ENCODE measurements at regions not wholly inside any gene's neighbourhood (a gene's known extent, or its start where the extent isn't known, plus 50 kb on each side); places are given as distances from the start of the nearest gene placed in this dataset.

GRCh38 chr14:100470523-100470897, 116.7 kb downstream of the BEGAIN start:
- 89 to 94% methylated on average over 1 to 2 of the region's 2 CpGs for WGBS, 2 experiments (ENCODE audit: insufficient coverage in 2 of 2)
- Histone ChIP-seq H3K4me1 (ENCODE audit: control insufficient read depth, insufficient read depth, low read length, poor library complexity, severe bottlenecking) (no peaks in the 10 kb centered on the region), H3K4me3 (ENCODE audit: extremely low read depth, insufficient read depth, low read length, poor library complexity, severe bottlenecking) (no peak overlapping the region), H3K36me3 (ENCODE audit: control insufficient read depth, insufficient read depth, low read length) (no peaks in the 10 kb centered on the region), H3K27ac (ENCODE audit: low read depth, low read length, severe bottlenecking) (no peak overlapping the region), H3K9me3 (ENCODE audit: control insufficient read depth, low read length) (no peaks in the 10 kb centered on the region)

DNA sequence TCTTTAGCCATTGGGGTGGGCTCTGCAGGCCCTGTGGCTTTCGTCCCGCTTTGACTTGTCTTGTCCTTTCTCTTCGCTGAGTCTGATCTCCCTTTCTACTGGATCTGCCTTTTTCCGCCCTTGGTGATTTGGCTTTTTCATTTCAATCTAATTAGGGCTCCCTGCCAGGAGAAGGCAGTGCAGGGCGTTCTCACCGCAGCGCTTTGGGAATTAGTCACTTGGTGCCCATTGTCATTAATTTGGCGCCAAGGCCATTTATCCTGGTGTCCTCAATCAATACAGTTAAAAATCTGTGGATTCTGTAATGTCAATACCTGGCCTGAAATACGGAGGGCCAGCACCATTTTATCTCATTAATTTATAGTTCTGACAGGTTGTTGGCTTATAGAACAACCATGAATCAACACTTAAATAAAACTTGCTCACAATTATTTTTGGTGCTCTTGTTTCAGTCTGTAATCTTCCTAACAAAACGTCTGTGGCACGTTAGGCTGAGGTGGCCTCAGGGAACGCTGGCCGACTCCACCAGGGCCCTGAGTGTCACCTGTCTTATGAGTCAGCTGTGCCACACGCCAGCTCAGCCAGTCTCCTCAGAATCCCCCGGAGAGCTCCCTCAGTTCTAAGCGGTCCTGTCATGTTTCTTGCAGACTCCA, 115.7 kb downstream of the BEGAIN start:
- H3K4me1 ChIP-seq (ENCODE audit: control insufficient read depth, insufficient read depth, low read length, poor library complexity, severe bottlenecking), result peaks cover 5% of the 10 kb centered on the region
- no peak overlapping the region for H3K4me3 ChIP-seq (ENCODE audit: extremely low read depth, insufficient read depth, low read length, poor library complexity, severe bottlenecking)
- 86 to 87% methylated on average over 15 to 16 of the region's 16 CpGs for WGBS, 2 experiments (ENCODE audit: insufficient coverage in 2 of 2)
- H3K9me3 ChIP-seq (ENCODE audit: control insufficient read depth, low read length), result no peaks in the 10 kb centered on the region
- no peaks in the 10 kb centered on the region for H3K36me3 ChIP-seq (ENCODE audit: control insufficient read depth, insufficient read depth, low read length)
- no peak overlapping the region for H3K27ac ChIP-seq (ENCODE audit: low read depth, low read length, severe bottlenecking)

GRCh38 chr14:100472094-100472455, 115.1 kb downstream of the BEGAIN start:
- H3K4me1 ChIP-seq (ENCODE audit: control insufficient read depth, insufficient read depth, low read length, poor library complexity, severe bottlenecking), result peaks cover 7% of the 10 kb centered on the region
- no peak overlapping the region for H3K4me3 ChIP-seq (ENCODE audit: extremely low read depth, insufficient read depth, low read length, poor library complexity, severe bottlenecking)
- no peaks in the 10 kb centered on the region for H3K9me3 ChIP-seq (ENCODE audit: control insufficient read depth, low read length)
- WGBS, 2 experiments (ENCODE audit: insufficient coverage in 2 of 2), result 90 to 91% methylated on average over 4 to 6 of the region's 7 CpGs
- no peaks in the 10 kb centered on the region for H3K36me3 ChIP-seq (ENCODE audit: control insufficient read depth, insufficient read depth, low read length)
- H3K27ac ChIP-seq (ENCODE audit: low read depth, low read length, severe bottlenecking), result no peak overlapping the region

- Histone ChIP-seq H3K9me3 (ENCODE audit: control insufficient read depth, low read length) (no peaks in the 10 kb centered on the region), H3K27ac (ENCODE audit: low read depth, low read length, severe bottlenecking) (no peak overlapping the region), H3K4me3 (ENCODE audit: extremely low read depth, insufficient read depth, low read length, poor library complexity, severe bottlenecking) (no peak overlapping the region), H3K4me1 (ENCODE audit: control insufficient read depth, insufficient read depth, low read length, poor library complexity, severe bottlenecking) (peaks cover 7% of the 10 kb centered on the region), H3K36me3 (ENCODE audit: control insufficient read depth, insufficient read depth, low read length) (no peaks in the 10 kb centered on the region)
- 92 to 96% methylated on average over 4 to 7 of the region's 7 CpGs for WGBS, 2 experiments (ENCODE audit: insufficient coverage in 2 of 2)
Measured at GRCh38 chr14:100472491-100472890, 114.7 kb downstream of the BEGAIN start.

GRCh38 chr14:100473249-100473648, 114.0 kb downstream of the BEGAIN start:
- 92 to 94% methylated on average over 2 to 3 of the region's 3 CpGs for WGBS, 2 experiments (ENCODE audit: insufficient coverage in 2 of 2)
- H3K4me3 ChIP-seq (ENCODE audit: extremely low read depth, insufficient read depth, low read length, poor library complexity, severe bottlenecking), result no peak overlapping the region

DNA sequence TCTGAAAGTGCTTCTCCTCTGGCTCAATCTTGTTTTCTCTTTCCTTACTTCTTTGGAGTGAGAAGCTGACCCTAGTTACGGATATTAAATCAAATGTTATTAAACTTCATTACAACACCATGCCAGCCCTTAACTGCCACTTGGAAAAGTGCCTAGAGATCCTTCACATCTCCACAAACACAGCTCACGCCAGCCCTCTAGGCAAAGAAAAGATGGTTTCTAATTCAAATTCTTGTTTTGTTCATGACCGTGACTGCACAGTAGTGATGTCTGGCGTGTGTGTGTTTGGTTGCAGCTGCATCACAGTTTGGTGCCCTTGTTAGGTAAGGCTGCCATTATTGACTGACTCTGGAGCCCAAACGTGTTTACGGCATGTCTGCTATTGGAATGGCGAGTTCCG, 113.0 kb downstream of the BEGAIN start:
- no peaks in the 10 kb centered on the region for H3K9me3 ChIP-seq (ENCODE audit: control insufficient read depth, low read length)
- H3K4me3 ChIP-seq (ENCODE audit: extremely low read depth, insufficient read depth, low read length, poor library complexity, severe bottlenecking), result no peak overlapping the region
- H3K4me1 ChIP-seq (ENCODE audit: control insufficient read depth, insufficient read depth, low read length, poor library complexity, severe bottlenecking), result peaks cover 7% of the 10 kb centered on the region
- H3K27ac ChIP-seq (ENCODE audit: low read depth, low read length, severe bottlenecking), result no peak overlapping the region
- 93 to 100% methylated on average over 4 to 7 of the region's 8 CpGs for WGBS, 2 experiments (ENCODE audit: insufficient coverage in 2 of 2)
- H3K36me3 ChIP-seq (ENCODE audit: control insufficient read depth, insufficient read depth, low read length), result no peaks in the 10 kb centered on the region

More at GRCh38 chr14:100473249-100473648, 114.0 kb downstream of the BEGAIN start:
- Histone ChIP-seq H3K27ac (ENCODE audit: low read depth, low read length, severe bottlenecking) (no peak overlapping the region), H3K36me3 (ENCODE audit: control insufficient read depth, insufficient read depth, low read length) (no peaks in the 10 kb centered on the region), H3K9me3 (ENCODE audit: control insufficient read depth, low read length) (no peaks in the 10 kb centered on the region), H3K4me1 (ENCODE audit: control insufficient read depth, insufficient read depth, low read length, poor library complexity, severe bottlenecking) (peaks cover 7% of the 10 kb centered on the region)

- WGBS, 2 experiments (ENCODE audit: insufficient coverage in 2 of 2), result 91 to 92% methylated on average over 4 to 5 of the region's 7 CpGs
- Histone ChIP-seq H3K27ac (ENCODE audit: low read depth, low read length, severe bottlenecking) (no peak overlapping the region), H3K36me3 (ENCODE audit: control insufficient read depth, insufficient read depth, low read length) (no peaks in the 10 kb centered on the region), H3K4me3 (ENCODE audit: extremely low read depth, insufficient read depth, low read length, poor library complexity, severe bottlenecking) (no peak overlapping the region), H3K9me3 (ENCODE audit: control insufficient read depth, low read length) (no peaks in the 10 kb centered on the region), H3K4me1 (ENCODE audit: control insufficient read depth, insufficient read depth, low read length, poor library complexity, severe bottlenecking) (peaks cover 7% of the 10 kb centered on the region)
Measured at GRCh38 chr14:100475268-100475667, 111.9 kb downstream of the BEGAIN start.

- no peak overlapping the region for H3K4me3 ChIP-seq (ENCODE audit: extremely low read depth, insufficient read depth, low read length, poor library complexity, severe bottlenecking)
- peak overlapping the region; percentile 81 for H3K27ac ChIP-seq (ENCODE audit: low read depth, low read length, severe bottlenecking)
- no peaks in the 10 kb centered on the region for H3K9me3 ChIP-seq (ENCODE audit: control insufficient read depth, low read length)
- WGBS, 2 experiments (ENCODE audit: insufficient coverage in 2 of 2), result 70 to 80% methylated on average over 10 to 11 of the region's 14 CpGs
- H3K36me3 ChIP-seq (ENCODE audit: control insufficient read depth, insufficient read depth, low read length), result no peaks in the 10 kb centered on the region
- H3K4me1 ChIP-seq (ENCODE audit: control insufficient read depth, insufficient read depth, low read length, poor library complexity, severe bottlenecking), result peaks cover 7% of the 10 kb centered on the region
Measured at GRCh38 chr14:100476012-100476822, 111.0 kb downstream of the BEGAIN start.

DNA sequence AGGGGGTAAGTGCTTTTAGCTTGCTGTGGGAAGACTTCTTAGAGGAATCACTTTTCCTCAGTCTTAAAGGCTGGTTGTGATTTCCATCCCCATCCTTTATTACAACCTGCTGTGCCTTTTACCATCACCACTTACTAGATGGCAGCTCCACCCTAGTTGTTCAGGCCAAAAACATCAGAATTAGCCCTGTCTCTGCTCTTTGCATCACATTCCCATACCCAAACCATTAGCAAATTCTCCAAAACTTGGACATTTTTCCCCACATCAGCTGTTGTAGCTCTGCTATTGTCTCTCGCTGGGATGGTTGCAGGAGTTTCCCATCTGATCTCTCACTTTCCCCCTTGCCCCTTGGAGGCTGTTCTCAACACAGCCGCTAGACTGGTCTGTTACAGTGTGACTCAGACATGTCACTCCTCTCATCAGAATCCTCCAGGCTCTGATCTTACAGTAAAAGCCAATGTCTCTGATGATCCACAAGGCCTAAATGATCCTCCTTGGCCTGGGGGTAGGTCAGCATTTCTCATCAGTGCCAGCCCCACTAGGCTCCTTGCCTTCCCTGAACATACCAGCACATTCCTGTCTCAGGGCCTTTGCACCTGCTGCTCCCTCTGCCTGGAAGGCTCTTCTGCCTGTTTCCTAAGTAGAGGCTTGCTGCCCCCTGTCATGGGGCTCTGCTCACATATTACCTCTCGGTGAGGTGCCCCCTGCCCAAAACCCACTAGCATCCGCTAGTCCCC, 102.5 kb downstream of the BEGAIN start:
- H3K4me3 ChIP-seq (ENCODE audit: extremely low read depth, insufficient read depth, low read length, poor library complexity, severe bottlenecking), result no peak overlapping the region
- WGBS, 2 experiments (ENCODE audit: insufficient coverage in 2 of 2), result 85 to 89% methylated on average over 3 to 4 of the region's 4 CpGs
- H3K4me1 ChIP-seq (ENCODE audit: control insufficient read depth, insufficient read depth, low read length, poor library complexity, severe bottlenecking), result no peaks in the 10 kb centered on the region
- H3K9me3 ChIP-seq (ENCODE audit: control insufficient read depth, low read length), result no peaks in the 10 kb centered on the region
- H3K27ac ChIP-seq (ENCODE audit: low read depth, low read length, severe bottlenecking), result no peak overlapping the region
- H3K36me3 ChIP-seq (ENCODE audit: control insufficient read depth, insufficient read depth, low read length), result no peaks in the 10 kb centered on the region

DNA sequence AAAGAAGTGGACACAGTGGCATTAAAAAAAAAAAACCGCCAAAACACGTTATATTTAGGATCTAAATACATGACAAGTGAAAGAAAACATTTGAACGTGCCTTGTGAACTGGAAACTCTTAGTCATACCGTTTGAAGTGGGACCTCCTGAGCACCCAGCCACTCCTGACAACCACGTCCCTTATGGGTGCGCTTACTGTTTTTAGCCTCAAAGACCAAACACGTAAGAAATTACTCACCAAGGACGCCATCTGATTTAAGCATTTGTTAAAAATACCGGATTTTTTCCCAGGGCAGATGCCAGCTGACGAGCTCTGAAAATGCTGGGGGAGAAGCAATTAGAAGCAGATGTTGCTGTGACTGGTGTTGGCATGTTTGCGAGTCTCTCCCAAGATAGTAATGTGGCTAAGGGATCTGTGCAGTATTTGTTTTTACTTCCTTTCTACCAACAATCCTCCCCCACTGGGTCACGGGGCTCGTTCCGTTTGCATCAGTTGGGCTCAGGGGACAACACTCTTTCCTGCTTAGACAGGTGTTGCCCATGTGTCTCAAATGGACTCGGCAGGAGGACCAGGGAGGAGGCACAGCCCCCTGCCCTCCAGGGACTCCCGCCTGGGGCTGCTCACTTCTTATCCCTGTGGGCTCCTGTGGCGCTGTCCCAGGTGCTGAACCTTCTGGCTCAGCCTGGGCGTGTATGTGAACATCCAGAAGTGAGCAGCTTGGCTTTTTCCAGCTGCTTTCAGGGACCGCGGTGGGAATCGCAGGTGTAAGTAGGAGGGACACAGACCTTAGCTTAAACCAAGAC, 101.0 kb downstream of the BEGAIN start:
- no peaks in the 10 kb centered on the region for H3K4me1 ChIP-seq (ENCODE audit: control insufficient read depth, insufficient read depth, low read length, poor library complexity, severe bottlenecking)
- H3K27ac ChIP-seq (ENCODE audit: low read depth, low read length, severe bottlenecking), result no peak overlapping the region
- 51 to 58% methylated on average over 16 of the region's 21 CpGs for WGBS, 2 experiments (ENCODE audit: insufficient coverage in 2 of 2)

More for the DNA sequence above, 101.0 kb downstream of the BEGAIN start:
- no peak overlapping the region for H3K4me3 ChIP-seq (ENCODE audit: extremely low read depth, insufficient read depth, low read length, poor library complexity, severe bottlenecking)
- H3K9me3 ChIP-seq (ENCODE audit: control insufficient read depth, low read length), result no peaks in the 10 kb centered on the region
- H3K36me3 ChIP-seq (ENCODE audit: control insufficient read depth, insufficient read depth, low read length), result no peaks in the 10 kb centered on the region

Data from mesodermal cell (in vitro differentiated cells).